Uterus (tissue), 3 donors: ENCODE measurements at regions not wholly inside any gene's neighbourhood (a gene's known extent, or its start where the extent isn't known, plus 50 kb on each side); places are given as distances from the start of the nearest gene placed in this dataset.

Source experiments
- DNase-seq, 2 donors: peaks; one replicate each; pipeline ENCODE4 v3.0.0-alpha.2; 2019 to 2020
- H3K27ac ChIP-seq, 2 donors: fragments of 200-600 bp; sonication (generic); 1 replicate in 1 of 2; 2 replicates in 1 of 2; pipeline ENCODE4 v1.5.1; 2016 to 2018
- H3K27me3 ChIP-seq, 2 donors: fragments of 200-600 bp; sonication (generic); one replicate each; pipeline ENCODE4 v1.5.1; 2018 to 2019; ENCODE audit warnings: control low read depth in 1 of 2
- H3K36me3 ChIP-seq, 2 donors: fragments of 200-600 bp; sonication (generic); one replicate each; pipeline ENCODE4 v1.5.1; 2019; ENCODE audit warnings: control low read depth in 1 of 2
- H3K4me1 ChIP-seq, 2 donors: fragments of 200-600 bp; sonication (generic); one replicate each; pipeline ENCODE4 v1.5.1; 2018 to 2019; ENCODE audit warnings: control low read depth in 1 of 2
- H3K4me3 ChIP-seq, 2 donors: fragments of 200-600 bp; sonication (generic); 1 replicate in 1 of 2; 2 replicates in 1 of 2; pipeline ENCODE4 v1.5.1; 2018 to 2019; ENCODE audit warnings: mild to moderate bottlenecking in 1 of 2
- H3K9me3 ChIP-seq, 2 donors: fragments of 200-600 bp; sonication (generic); one replicate each; pipeline ENCODE4 v1.5.1; 2019; ENCODE audit warnings: control low read depth in 1 of 2
- CTCF ChIP-seq, 4 experiments: fragments of 200-600 bp in 2 of 4; fragments of 450-650 bp in 2 of 4; sonication (generic) in 2 of 4; IDR thresholded peaks; one replicate each; pipeline ENCODE4 v1.5.1; 2016 to 2019; ENCODE audit warnings: antibody characterized with exemption in 4 of 4, mild to moderate bottlenecking in 2 of 4, moderate library complexity in 1 of 4
- POLR2A ChIP-seq, 2 donors: fragments of 450-650 bp; IDR thresholded peaks; one replicate each; pipeline ENCODE4 v1.6.1; 2016; ENCODE audit warnings: antibody characterized with exemption in 2 of 2, mild to moderate bottlenecking in 1 of 2, moderate library complexity in 1 of 2
- intact Hi-C: fragments of 100-400 bp; cut with DNase I; formaldehyde crosslinking; loops from one replicate; pipeline ENCODE4 v1.15.1; 2023; ENCODE audit warnings: low total_unique reads
- donor health status: DM: yes; HTN: yes; CAD: no.

- peak in 1 of 4 experiments; percentile 11 for TF ChIP-seq CTCF (IDR thresholded peaks at IDR 0.05)
- no peak for TF ChIP-seq POLR2A (IDR thresholded peaks at IDR 0.05)
- intact Hi-C loops: no loop called here
- no peak overlapping the region for H3K27ac ChIP-seq
- no peaks in the 10 kb centered on the region for H3K4me1 ChIP-seq
- H3K9me3 ChIP-seq: no peaks in the 10 kb centered on the region
- H3K27me3 ChIP-seq: peaks cover 0 to 4% of the 10 kb centered on the region in 2 donors
- no peak overlapping the region for H3K4me3 ChIP-seq
- H3K36me3 ChIP-seq: no peaks in the 10 kb centered on the region
- no peak for DNase-seq
These were observed 437.7 kb downstream of the SATB2 start for GRCh38 chr2:199019898-199020507.

GRCh38 chr2:199018826-199019225, 438.9 kb downstream of the SATB2 start:
- Histone ChIP-seq H3K9me3 (no peaks in the 10 kb centered on the region), H3K36me3 (no peaks in the 10 kb centered on the region), H3K27me3 (peaks cover 0 to 4% of the 10 kb centered on the region in 2 donors), H3K4me3 (no peak overlapping the region), H3K4me1 (no peaks in the 10 kb centered on the region), H3K27ac (no peak overlapping the region)
- no peak for TF ChIP-seq CTCF (IDR thresholded peaks at IDR 0.05)
- no peak for TF ChIP-seq POLR2A (IDR thresholded peaks at IDR 0.05)
- DNase-seq: no peak
- intact Hi-C loops: no loop called here

GRCh38 chr2:199015072-199015471, 442.7 kb downstream of the SATB2 start:
- no peaks in the 10 kb centered on the region for H3K36me3 ChIP-seq
- no peak for TF ChIP-seq CTCF (IDR thresholded peaks at IDR 0.05)
- no peak for TF ChIP-seq POLR2A (IDR thresholded peaks at IDR 0.05)
- no peaks in the 10 kb centered on the region for H3K27me3 ChIP-seq

GRCh38 chr2:199014226-199014625, 443.5 kb downstream of the SATB2 start:
- Histone ChIP-seq H3K27ac (no peak overlapping the region), H3K4me3 (no peak overlapping the region), H3K9me3 (no peaks in the 10 kb centered on the region), H3K27me3 (no peaks in the 10 kb centered on the region), H3K36me3 (no peaks in the 10 kb centered on the region), H3K4me1 (no peaks in the 10 kb centered on the region)
- intact Hi-C loops: no loop called here
- no peak for DNase-seq
- TF ChIP-seq CTCF (IDR thresholded peaks at IDR 0.05): no peak
- no peak for TF ChIP-seq POLR2A (IDR thresholded peaks at IDR 0.05)

More at GRCh38 chr2:199015072-199015471, 442.7 kb downstream of the SATB2 start:
- DNase-seq: no peak
- no peaks in the 10 kb centered on the region for H3K4me1 ChIP-seq
- no peak overlapping the region for H3K27ac ChIP-seq
- intact Hi-C loops: no loop called here
- H3K4me3 ChIP-seq: no peak overlapping the region
- H3K9me3 ChIP-seq: no peaks in the 10 kb centered on the region

- Histone ChIP-seq H3K27ac (no peak overlapping the region), H3K9me3 (no peaks in the 10 kb centered on the region), H3K27me3 (no peaks in the 10 kb centered on the region), H3K4me1 (no peaks in the 10 kb centered on the region), H3K36me3 (no peaks in the 10 kb centered on the region), H3K4me3 (no peak overlapping the region)
- TF ChIP-seq POLR2A (IDR thresholded peaks at IDR 0.05) (no peak), CTCF (IDR thresholded peaks at IDR 0.05) (no peak)
- DNase-seq: no peak
- intact Hi-C loops: no loop called here
These were observed 445.8 kb downstream of the SATB2 start for GRCh38 chr2:199011908-199012307.
